ENCODE measurements at regions not wholly inside any gene's neighbourhood (a gene's known extent, or its start where the extent isn't known, plus 50 kb on each side); places are given as distances from the start of the nearest gene placed in this dataset.

DNA sequence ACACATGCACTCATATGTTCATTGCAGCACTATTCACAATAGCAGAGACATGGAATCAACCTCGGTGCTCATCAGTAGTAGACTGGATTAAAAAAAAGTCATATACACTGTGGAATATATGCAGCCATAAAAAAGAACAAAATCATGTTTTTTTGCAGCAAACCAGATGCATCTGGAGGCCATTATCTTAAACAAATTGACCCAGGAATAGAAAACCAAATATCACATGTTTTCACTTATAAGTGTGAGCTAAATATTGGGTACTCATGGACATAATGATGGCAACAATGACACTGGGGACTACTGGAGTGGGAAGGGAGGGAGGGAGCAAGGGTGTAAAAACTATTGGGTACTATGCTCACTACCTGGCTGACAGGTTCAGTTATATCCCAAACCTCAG lies 792.6 kb downstream of the EPHA4 start:
- DNase-seq: no peak
- no peak overlapping the region for H2AFZ ChIP-seq (ENCODE audit: low read length)
- H3K9ac ChIP-seq (ENCODE audit: low read length): no peak overlapping the region
- no peaks in the 10 kb centered on the region for H3K79me2 ChIP-seq (ENCODE audit: low read length)
- no peaks in the 10 kb centered on the region for H4K20me1 ChIP-seq (ENCODE audit: low read length)
- H3K4me2 ChIP-seq (ENCODE audit: low read length): peak overlapping the region; percentile 30; the same call in 1 of the 2 replicates
- H3K36me3 ChIP-seq (ENCODE audit: low read depth, low read length): no peaks in the 10 kb centered on the region
- no peak for ATAC-seq
- H3K27me3 ChIP-seq (ENCODE audit: low read length): no peaks in the 10 kb centered on the region
- no peak overlapping the region for H3K4me3 ChIP-seq (ENCODE audit: low read length)
- no peak overlapping the region for H3K27ac ChIP-seq (ENCODE audit: low read length)
- ChIA-PET CTCF (no interaction called here), POLR2A (ENCODE audit: unreplicated experiment) (no interaction called here)
- peaks cover 5% of the 10 kb centered on the region for H3F3A ChIP-seq (ENCODE audit: low read length, unreplicated experiment)
- intact Hi-C loops (cut with micrococcal nuclease): loop anchor here (5.0 to 10.0 kb wide), 2 partner anchors 77 to 795 kb away; partner anchors contain the start of gene EPHA4
- peaks cover 24% of the 10 kb centered on the region for H3K4me1 ChIP-seq (ENCODE audit: insufficient read depth, low read length)
- H3K9me2 ChIP-seq (replicated peaks; ENCODE audit: low read length): no peaks in the 10 kb centered on the region
- H3K9me3 ChIP-seq (ENCODE audit: low read length): no peaks in the 10 kb centered on the region
- no TSS peak for BruUV-seq (replicated peaks)
- no peak for TF ChIP-seq EZH2phosphoT487 (IDR thresholded peaks at IDR 0.05; ENCODE audit: borderline replicate concordance, low read length)
- TF ChIP-seq, protein P1, sequence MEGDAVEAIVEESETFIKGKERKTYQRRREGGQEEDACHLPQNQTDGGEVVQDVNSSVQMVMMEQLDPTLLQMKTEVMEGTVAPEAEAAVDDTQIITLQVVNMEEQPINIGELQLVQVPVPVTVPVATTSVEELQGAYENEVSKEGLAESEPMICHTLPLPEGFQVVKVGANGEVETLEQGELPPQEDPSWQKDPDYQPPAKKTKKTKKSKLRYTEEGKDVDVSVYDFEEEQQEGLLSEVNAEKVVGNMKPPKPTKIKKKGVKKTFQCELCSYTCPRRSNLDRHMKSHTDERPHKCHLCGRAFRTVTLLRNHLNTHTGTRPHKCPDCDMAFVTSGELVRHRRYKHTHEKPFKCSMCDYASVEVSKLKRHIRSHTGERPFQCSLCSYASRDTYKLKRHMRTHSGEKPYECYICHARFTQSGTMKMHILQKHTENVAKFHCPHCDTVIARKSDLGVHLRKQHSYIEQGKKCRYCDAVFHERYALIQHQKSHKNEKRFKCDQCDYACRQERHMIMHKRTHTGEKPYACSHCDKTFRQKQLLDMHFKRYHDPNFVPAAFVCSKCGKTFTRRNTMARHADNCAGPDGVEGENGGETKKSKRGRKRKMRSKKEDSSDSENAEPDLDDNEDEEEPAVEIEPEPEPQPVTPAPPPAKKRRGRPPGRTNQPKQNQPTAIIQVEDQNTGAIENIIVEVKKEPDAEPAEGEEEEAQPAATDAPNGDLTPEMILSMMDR (conservative IDR thresholded peaks at IDR 0.05; ENCODE audit: low read depth, low read length): no peak
- no peak for TF ChIP-seq EZH2 (IDR thresholded peaks at IDR 0.05; ENCODE audit: low read length, unreplicated experiment)

- 0 out of 2 replicates have a peak overlapping the region, but pooled peaks have one; percentile 2 for H3K27ac ChIP-seq (ENCODE audit: low read length)
- intact Hi-C loops (cut with micrococcal nuclease): loop anchor here (5.0 to 10.0 kb wide), 2 partner anchors 78 to 795 kb away; partner anchors contain the start of gene EPHA4
Measured at GRCh38 chr2:220779931-220780330, 792.2 kb downstream of the EPHA4 start.

More at GRCh38 chr2:220779931-220780330, 792.2 kb downstream of the EPHA4 start:
- Histone ChIP-seq H3K27me3 (ENCODE audit: low read length) (no peaks in the 10 kb centered on the region), H4K20me1 (ENCODE audit: low read length) (no peaks in the 10 kb centered on the region), H3F3A (ENCODE audit: low read length, unreplicated experiment) (peaks cover 5% of the 10 kb centered on the region), H3K4me1 (ENCODE audit: insufficient read depth, low read length) (peaks cover 24% of the 10 kb centered on the region), H3K4me2 (ENCODE audit: low read length) (peak overlapping the region; percentile 30), H3K9ac (ENCODE audit: low read length) (no peak overlapping the region), H3K36me3 (ENCODE audit: low read depth, low read length) (no peaks in the 10 kb centered on the region), H3K4me3 (ENCODE audit: low read length) (peak overlapping the region; percentile 4; the same call in 1 of the 2 replicates), H3K79me2 (ENCODE audit: low read length) (no peaks in the 10 kb centered on the region), H2AFZ (ENCODE audit: low read length) (peak overlapping the region; percentile 32; the same call in 1 of the 2 replicates), H3K9me2 (replicated peaks; ENCODE audit: low read length) (no peaks in the 10 kb centered on the region), H3K9me3 (ENCODE audit: low read length) (no peaks in the 10 kb centered on the region)
- DNase-seq (peak; percentile 87), ATAC-seq (peak; percentile 50)
- TF ChIP-seq, protein P1 (conservative IDR thresholded peaks at IDR 0.05; ENCODE audit: low read depth, low read length): no peak
- TF ChIP-seq EZH2phosphoT487 (IDR thresholded peaks at IDR 0.05; ENCODE audit: borderline replicate concordance, low read length) (no peak), EZH2 (IDR thresholded peaks at IDR 0.05; ENCODE audit: low read length, unreplicated experiment) (no peak)
- no TSS peak for BruUV-seq (replicated peaks)
- POLR2A ChIA-PET (ENCODE audit: unreplicated experiment): no interaction called here
- CTCF ChIA-PET: no interaction called here
